ENCODE measurements at regions not wholly inside any gene's neighbourhood (a gene's known extent, or its start where the extent isn't known, plus 50 kb on each side); places are given as distances from the start of the nearest gene placed in this dataset.

DNA sequence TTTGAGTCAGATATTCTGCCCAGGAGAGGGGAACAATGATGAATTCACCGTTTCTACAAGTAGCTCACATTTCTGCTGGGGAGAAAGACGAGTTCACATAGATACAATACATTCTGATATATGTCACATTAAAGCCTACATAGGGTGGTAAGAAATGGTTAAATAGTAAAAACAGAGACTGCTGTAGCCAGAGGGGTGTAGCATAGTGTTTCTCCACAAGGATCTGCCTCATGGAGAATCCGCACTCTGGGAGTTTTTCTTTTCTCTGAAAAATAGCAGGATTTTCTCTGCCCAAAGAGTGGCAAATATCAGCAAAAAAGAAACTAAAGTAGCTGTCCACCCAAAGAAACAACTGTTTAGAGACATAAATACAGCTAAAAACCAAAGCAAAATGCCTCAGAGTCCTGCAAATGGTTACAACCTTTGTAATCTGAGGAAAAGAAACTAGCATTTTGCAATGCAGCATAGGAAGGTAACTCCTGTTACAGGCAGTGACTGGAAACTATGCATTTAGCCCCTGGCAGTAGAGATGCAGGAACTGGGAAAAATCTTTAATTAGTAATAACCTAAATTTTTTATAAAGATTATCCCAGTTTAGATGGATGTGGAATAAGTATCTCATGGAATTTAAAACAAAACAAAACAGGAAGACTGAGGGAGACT lies 1126.7 kb upstream of the ADGRL2 start:
- Histone ChIP-seq H3K36me3 (ENCODE audit: control insufficient read depth, insufficient read depth, low read length) (no peaks in the 10 kb centered on the region), H3K27me3 (replicated peaks; ENCODE audit: control insufficient read depth, insufficient read depth, low read length) (no peaks in the 10 kb centered on the region), H3K4me3 (replicated peaks; ENCODE audit: low read depth, low read length) (no peak overlapping the region)
- no peak for TF ChIP-seq CTCF (IDR thresholded peaks at IDR 0.05; ENCODE audit: insufficient read depth, low read length, poor library complexity, severe bottlenecking)
- no peak for DNase-seq (ENCODE audit: extremely low read depth, insufficient read length)

GRCh38 chr1:80668372-80668771 lies 1132.4 kb upstream of the ADGRL2 start:
- no peaks in the 10 kb centered on the region for H3K36me3 ChIP-seq (ENCODE audit: control insufficient read depth, insufficient read depth, low read length)
- DNase-seq (ENCODE audit: extremely low read depth, insufficient read length), result no peak
- H3K27me3 ChIP-seq (replicated peaks; ENCODE audit: control insufficient read depth, insufficient read depth, low read length), result no peaks in the 10 kb centered on the region
- H3K4me3 ChIP-seq (replicated peaks; ENCODE audit: low read depth, low read length), result no peak overlapping the region
- no peak for TF ChIP-seq CTCF (IDR thresholded peaks at IDR 0.05; ENCODE audit: insufficient read depth, low read length, poor library complexity, severe bottlenecking)

DNA sequence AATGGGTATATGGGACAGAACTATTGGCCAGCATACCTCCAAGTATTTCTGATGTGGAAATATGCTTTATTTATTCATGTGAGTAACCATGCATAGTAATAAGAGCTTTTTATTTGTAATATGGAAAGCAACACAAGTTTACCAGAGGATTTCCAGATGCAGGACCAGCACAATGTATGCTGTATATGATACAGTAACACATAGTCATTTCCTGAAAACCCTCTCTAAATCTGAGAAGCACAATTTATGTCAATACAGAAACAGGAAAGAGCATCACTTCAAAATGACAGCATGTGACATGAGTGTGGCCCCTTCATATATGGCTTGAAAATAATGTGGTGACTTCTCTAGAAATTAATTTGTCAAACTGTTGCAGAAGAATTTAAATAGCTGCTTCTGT lies 1134.7 kb upstream of the ADGRL2 start:
- no peak for TF ChIP-seq CTCF (IDR thresholded peaks at IDR 0.05; ENCODE audit: insufficient read depth, low read length, poor library complexity, severe bottlenecking)
- Histone ChIP-seq H3K4me3 (replicated peaks; ENCODE audit: low read depth, low read length) (no peak overlapping the region), H3K27me3 (replicated peaks; ENCODE audit: control insufficient read depth, insufficient read depth, low read length) (no peaks in the 10 kb centered on the region), H3K36me3 (ENCODE audit: control insufficient read depth, insufficient read depth, low read length) (no peaks in the 10 kb centered on the region)
- no peak for DNase-seq (ENCODE audit: extremely low read depth, insufficient read length)

DNA sequence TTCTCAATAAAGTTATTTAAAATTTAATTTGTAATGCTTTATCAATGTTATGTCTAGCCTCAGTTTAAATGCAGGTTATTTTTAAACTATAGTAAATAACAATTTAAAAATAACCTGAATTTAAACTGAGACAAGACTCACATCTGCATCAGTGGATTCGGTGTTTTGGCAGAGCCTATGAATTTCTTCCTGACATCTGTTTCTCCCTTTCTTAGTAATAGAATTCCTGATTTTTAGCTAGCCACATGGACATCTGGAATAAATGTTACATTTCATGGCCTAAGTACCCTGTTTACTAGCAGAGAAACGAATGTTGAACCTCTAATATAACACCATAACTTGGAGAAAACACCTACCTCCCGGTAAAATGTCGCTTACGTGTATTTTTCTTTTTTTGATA lies 1141.6 kb upstream of the ADGRL2 start:
- Histone ChIP-seq H3K4me3 (replicated peaks; ENCODE audit: low read depth, low read length) (no peak overlapping the region), H3K27me3 (replicated peaks; ENCODE audit: control insufficient read depth, insufficient read depth, low read length) (no peaks in the 10 kb centered on the region), H3K36me3 (ENCODE audit: control insufficient read depth, insufficient read depth, low read length) (no peaks in the 10 kb centered on the region)
- TF ChIP-seq CTCF (IDR thresholded peaks at IDR 0.05; ENCODE audit: insufficient read depth, low read length, poor library complexity, severe bottlenecking), result no peak
- no peak for DNase-seq (ENCODE audit: extremely low read depth, insufficient read length)

- H3K27me3 ChIP-seq (replicated peaks; ENCODE audit: control insufficient read depth, insufficient read depth, low read length), result no peaks in the 10 kb centered on the region
- no peak for DNase-seq (ENCODE audit: extremely low read depth, insufficient read length)
- no peak overlapping the region for H3K4me3 ChIP-seq (replicated peaks; ENCODE audit: low read depth, low read length)
- no peak for TF ChIP-seq CTCF (IDR thresholded peaks at IDR 0.05; ENCODE audit: insufficient read depth, low read length, poor library complexity, severe bottlenecking)
- no peaks in the 10 kb centered on the region for H3K36me3 ChIP-seq (ENCODE audit: control insufficient read depth, insufficient read depth, low read length)
These were observed 1143.0 kb upstream of the ADGRL2 start for GRCh38 chr1:80657707-80658106.

Data from GM06990 (cell line).